GM12878 (cell line): ENCODE measurements at regions not wholly inside any gene's neighbourhood (a gene's known extent, or its start where the extent isn't known, plus 50 kb on each side); places are given as distances from the start of the nearest gene placed in this dataset.

Source experiments
- ATAC-seq: fragments of 200-7000 bp; cut with Tn5 transposase; 3 replicates; pipeline ENCODE4 v1.9.1; 2020; ENCODE audit warnings: mild to moderate bottlenecking, moderate library complexity
- BruUV-seq: library from RNA; stranded (reverse); fragments of 400-500 nt; replicated peaks from 2 replicates; lab custom pipeline; 2021; lab: Mats Ljungman, UMichigan
- CTCF ChIA-PET: fragments of 300-600 bp; sonication (Branson Sonifier 250); formaldehyde crosslinking; extraction: SDS; loops from one replicate; lab custom pipeline; 2021; ENCODE audit warnings: inconsistent platforms; lab: Yijun Ruan, JAX
- POLR2A ChIA-PET: fragments of 350-600 bp; formaldehyde crosslinking; extraction: SDS; loops from one replicate; lab custom pipeline; 2021; ENCODE audit warnings: inconsistent platforms; lab: Charles Lee
- RAD21 ChIA-PET: fragments of 300-600 bp; sonication (Branson Sonifier 250); formaldehyde crosslinking; loops from one replicate; lab custom pipeline; 2023; ENCODE audit warnings: antibody characterized with exemption; ENCODE audit not compliant: unreplicated experiment; lab: Charles Lee
- SMC1A ChIA-PET: fragments of 300-600 bp; sonication (Branson Sonifier 250); formaldehyde crosslinking; loops from one replicate; lab custom pipeline; 2023; ENCODE audit not compliant: unreplicated experiment, uncharacterized antibody; lab: Charles Lee
- DNase-seq: peaks from one replicate; pipeline ENCODE4 v3.0.0-alpha.2; 2011; ENCODE audit warnings: low read depth, low spot score
- FAIRE-seq: peaks from 3 replicates; lab custom pipeline; 2011; peaks lifted over from hg19 to GRCh38; lab: Jason Lieb, UNC
- H2AFZ ChIP-seq: 2 replicates; pipeline ENCODE4 v1.6.0; 2011; ENCODE audit warnings: low read depth, low read length, control low read depth; ENCODE audit not compliant: control insufficient read depth
- H3K27ac ChIP-seq: 2 replicates; pipeline ENCODE4 v1.5.1; 2011; ENCODE audit warnings: control low read depth; ENCODE audit not compliant: control insufficient read depth, insufficient read depth
- H3K27me3 ChIP-seq, 2 experiments: replicated peaks in 1 of 2; 2 replicates each; pipeline versions ENCODE4 v1.6.0 to v1.6.1; 2011; ENCODE audit warnings: low read length in 1 of 2; ENCODE audit not compliant: control insufficient read depth in 2 of 2, insufficient read depth in 2 of 2
- H3K36me3 ChIP-seq, 2 experiments: 2 replicates each; pipeline ENCODE4 v1.5.1; 2011; ENCODE audit warnings: low read length in 1 of 2; ENCODE audit not compliant: control insufficient read depth in 2 of 2, insufficient read depth in 2 of 2
- H3K4me1 ChIP-seq: 2 replicates; pipeline ENCODE4 v1.6.1; 2011; ENCODE audit warnings: mild to moderate bottlenecking, low read length, moderate library complexity, mixed read lengths; ENCODE audit not compliant: control insufficient read depth, insufficient read depth
- H3K4me2 ChIP-seq: 2 replicates; pipeline ENCODE4 v1.6.0; 2011; ENCODE audit warnings: control low read depth; ENCODE audit not compliant: control insufficient read depth, insufficient read depth
- H3K4me3 ChIP-seq: fragments of 200-600 bp; sonication (generic); 2 replicates; pipeline ENCODE4 v1.5.1; 2016
- H3K79me2 ChIP-seq: 2 replicates; pipeline ENCODE4 v1.6.0; 2011; ENCODE audit warnings: low read length; ENCODE audit not compliant: control insufficient read depth, insufficient read depth
- H3K9ac ChIP-seq: 2 replicates; pipeline ENCODE4 v1.8.0; 2011; ENCODE audit warnings: low read length, control low read depth, mixed read lengths; ENCODE audit not compliant: control insufficient read depth, insufficient read depth
- H3K9me3 ChIP-seq: replicated peaks from 3 replicates; pipeline ENCODE4 v1.5.1; 2011; ENCODE audit warnings: mild to moderate bottlenecking, low read length; ENCODE audit not compliant: control insufficient read depth, insufficient read depth
- H4K20me1 ChIP-seq: 2 replicates; pipeline ENCODE4 v1.6.0; 2011; ENCODE audit not compliant: control insufficient read depth, insufficient read depth
- BCL11A ChIP-seq: IDR thresholded peaks from 2 replicates; pipeline ENCODE4 v1.6.1; 2011; ENCODE audit warnings: low read depth, low read length
- CHD1 ChIP-seq: IDR thresholded peaks from 2 replicates; pipeline ENCODE4 v1.6.1; 2012; ENCODE audit warnings: low read depth, low read length, improper control_type of control experiment
- CHD4 ChIP-seq: fragments of 200-600 bp; sonication (generic); IDR thresholded peaks from 2 replicates; pipeline ENCODE4 v1.6.1; 2016; ENCODE audit warnings: mild to moderate bottlenecking
- FOXK2 ChIP-seq: fragments of 450-650 bp; IDR thresholded peaks from 2 replicates; pipeline ENCODE4 v1.6.1; 2017; ENCODE audit warnings: mild to moderate bottlenecking, moderate library complexity
- HCFC1 ChIP-seq: fragments of 150-350 bp; IDR thresholded peaks from 2 replicates; pipeline ENCODE4 v1.6.1; 2014; ENCODE audit warnings: low read length
- IKZF2 ChIP-seq, 2 experiments: fragments of 450-650 bp; IDR thresholded peaks; 2 replicates each; pipeline ENCODE4 v1.6.1; 2017; ENCODE audit warnings: mild to moderate bottlenecking in 2 of 2, moderate library complexity in 2 of 2
- KLF5 ChIP-seq: fragments of 450-650 bp; IDR thresholded peaks from 2 replicates; pipeline ENCODE4 v1.6.1; 2014; ENCODE audit warnings: mild to moderate bottlenecking; ENCODE audit not compliant: partially characterized antibody
- PAX5 ChIP-seq: IDR thresholded peaks from 2 replicates; pipeline ENCODE4 v1.6.1; 2011; ENCODE audit warnings: low read depth, low read length, borderline replicate concordance
- SIN3A ChIP-seq: IDR thresholded peaks from 2 replicates; pipeline ENCODE4 v1.6.1; 2012; ENCODE audit warnings: low read depth, low read length, improper control_type of control experiment
- SMARCA5 ChIP-seq: fragments of 450-650 bp; IDR thresholded peaks from 2 replicates; pipeline ENCODE4 v1.6.1; 2017; ENCODE audit warnings: mild to moderate bottlenecking
- SMC3 ChIP-seq: IDR thresholded peaks from 2 replicates; pipeline ENCODE4 v1.6.1; 2011; ENCODE audit warnings: low read length, improper control_type of control experiment, borderline replicate concordance
- ZBED1 ChIP-seq: IDR thresholded peaks from 2 replicates; pipeline ENCODE4 v1.6.1; 2016; ENCODE audit warnings: borderline replicate concordance
- ZSCAN29 ChIP-seq: fragments of 450-650 bp; IDR thresholded peaks from 2 replicates; pipeline ENCODE4 v1.6.1; 2017; ENCODE audit warnings: mild to moderate bottlenecking, moderate library complexity
- WGBS: methylation state at CpG from one replicate; pipeline ENCODE4 v1.1.6; 2016; ENCODE audit warnings: low lambda C conversion rate; ENCODE audit not compliant: insufficient replicate concordance, insufficient coverage; ENCODE audit errors: missing lambda C conversion rate; 5-methylcytosine and 5-hydroxymethylcytosine counted together
- in situ Hi-C: fragments of 300-500 bp; cut with MboI; formaldehyde crosslinking; loops from 9 replicates; pipeline ENCODE4 v1.14.3; 2018; ENCODE audit warnings: mixed read lengths
- intact Hi-C: fragments of 100-400 bp; cut with micrococcal nuclease; formaldehyde crosslinking; loops from one replicate; pipeline ENCODE4 v1.14.2; 2022; ENCODE audit not compliant: unreplicated experiment
- TF ChIP-seq, protein P1 (sequence below): fragments of 450-650 bp; formaldehyde crosslinking; IDR thresholded peaks from 2 replicates; pipeline ENCODE4 v1.4.0; 2020; ENCODE audit warnings: mild to moderate bottlenecking, moderate library complexity

DNA sequence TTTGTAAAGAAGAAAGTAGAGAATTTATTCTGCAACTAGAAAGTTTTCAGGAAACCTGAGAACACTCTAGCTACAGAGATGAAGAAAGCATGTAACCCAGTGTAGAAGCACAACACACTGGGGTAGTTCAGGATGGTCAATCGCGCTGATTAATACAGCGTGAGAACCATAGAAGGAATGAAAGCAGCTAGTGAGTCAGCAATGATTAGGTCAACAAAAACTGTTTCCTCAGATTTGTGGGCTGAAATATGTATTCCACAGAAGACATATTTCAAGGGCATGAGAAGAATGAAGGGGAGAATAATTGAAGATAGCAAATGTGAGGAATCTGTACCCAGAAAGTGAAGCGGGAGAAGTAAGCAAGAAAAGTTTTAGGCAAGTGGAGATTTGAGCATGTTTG is 97.8 kb upstream of the ADGRL2 start:
- H2AFZ ChIP-seq: no peak overlapping the region
- no peaks in the 10 kb centered on the region for H3K27me3 ChIP-seq
- 48% methylated on average over 4 of the region's 4 CpGs for WGBS
- H3K4me2 ChIP-seq: no peak overlapping the region
- DNase-seq (no peak), FAIRE-seq (no peak), ATAC-seq (peak; percentile 86)
- RAD21 ChIA-PET: interaction anchor here (0.6 to 1.6 kb wide), 3 partner anchors 58 to 154 kb away, joined by 3 to 4 read pairs (median 3); no protein-coding TSS in a partner anchor
- POLR2A ChIA-PET: interaction anchor here (0.6 to 0.8 kb wide), 2 partner anchors 58 to 93 kb away, joined by 3 to 8 read pairs; no protein-coding TSS in a partner anchor
- intact Hi-C loops (loop anchor here (5.0 kb wide), 1 partner anchor 156 kb away; no protein-coding TSS in a partner anchor), in situ Hi-C loops (no loop called here)
- BruUV-seq: no TSS peak
- H3K4me3 ChIP-seq: no peak overlapping the region
- H3K79me2 ChIP-seq: no peaks in the 10 kb centered on the region
- H3K4me1 ChIP-seq: no peaks in the 10 kb centered on the region
- 0 out of 4 replicates have a peak, but pooled peaks of 1 of the 2 experiments have one; percentile 9 for TF ChIP-seq IKZF2 (IDR thresholded peaks at IDR 0.05)
- TF ChIP-seq SIN3A: no peak
- no peak overlapping the region for H3K9ac ChIP-seq
- no peak overlapping the region for H3K27ac ChIP-seq
- CTCF ChIA-PET: interaction anchor here (0.7 to 2.9 kb wide), 5 partner anchors 13 to 155 kb away, joined by 3 to 10 read pairs (median 3); no protein-coding TSS in a partner anchor
- SMC1A ChIA-PET: interaction anchor here (0.8 to 2.9 kb wide), 10 partner anchors 8 to 155 kb away, joined by 3 to 18 read pairs (median 6); no protein-coding TSS in a partner anchor
- H3K9me3 ChIP-seq: no peaks in the 10 kb centered on the region
- no peaks in the 10 kb centered on the region for H3K36me3 ChIP-seq
- no peaks in the 10 kb centered on the region for H4K20me1 ChIP-seq

- 0% methylated on average over 2 of the region's 2 CpGs for WGBS
- H3K27me3 ChIP-seq: no peaks in the 10 kb centered on the region
- H3K36me3 ChIP-seq: no peaks in the 10 kb centered on the region
- FAIRE-seq: no peak
- intact Hi-C loops: loop anchor here (5.0 kb wide), 1 partner anchor 155 kb away; no protein-coding TSS in a partner anchor
- H2AFZ ChIP-seq: no peak overlapping the region
- no peaks in the 10 kb centered on the region for H3K9me3 ChIP-seq
- DNase-seq: no peak
- no peaks in the 10 kb centered on the region for H3K79me2 ChIP-seq
- H3K4me3 ChIP-seq: no peak overlapping the region
- in situ Hi-C loops: no loop called here
- RAD21 ChIA-PET: interaction anchor here (0.6 to 1.6 kb wide), 3 partner anchors 58 to 153 kb away, joined by 3 to 4 read pairs (median 3); no protein-coding TSS in a partner anchor
- CTCF ChIA-PET: interaction anchor here (0.7 to 2.9 kb wide), 4 partner anchors 58 to 154 kb away, joined by 3 to 10 read pairs (median 4); no protein-coding TSS in a partner anchor
- no peaks in the 10 kb centered on the region for H4K20me1 ChIP-seq
- ATAC-seq: peak; percentile 75
- H3K4me1 ChIP-seq: no peaks in the 10 kb centered on the region
- no peak overlapping the region for H3K27ac ChIP-seq
- SMC1A ChIA-PET: interaction anchor here (1.0 to 2.9 kb wide), 10 partner anchors 8 to 154 kb away, joined by 3 to 18 read pairs (median 6); no protein-coding TSS in a partner anchor
- BruUV-seq: no TSS peak
- POLR2A ChIA-PET: interaction anchor here (0.8 kb wide), 1 partner anchor 92 kb away, joined by 3 read pairs; no protein-coding TSS in a partner anchor
- H3K4me2 ChIP-seq: no peak overlapping the region
- no peak overlapping the region for H3K9ac ChIP-seq
- TF ChIP-seq SMC3: no peak
- no peak for TF ChIP-seq ZSCAN29
- TF ChIP-seq, protein P1, sequence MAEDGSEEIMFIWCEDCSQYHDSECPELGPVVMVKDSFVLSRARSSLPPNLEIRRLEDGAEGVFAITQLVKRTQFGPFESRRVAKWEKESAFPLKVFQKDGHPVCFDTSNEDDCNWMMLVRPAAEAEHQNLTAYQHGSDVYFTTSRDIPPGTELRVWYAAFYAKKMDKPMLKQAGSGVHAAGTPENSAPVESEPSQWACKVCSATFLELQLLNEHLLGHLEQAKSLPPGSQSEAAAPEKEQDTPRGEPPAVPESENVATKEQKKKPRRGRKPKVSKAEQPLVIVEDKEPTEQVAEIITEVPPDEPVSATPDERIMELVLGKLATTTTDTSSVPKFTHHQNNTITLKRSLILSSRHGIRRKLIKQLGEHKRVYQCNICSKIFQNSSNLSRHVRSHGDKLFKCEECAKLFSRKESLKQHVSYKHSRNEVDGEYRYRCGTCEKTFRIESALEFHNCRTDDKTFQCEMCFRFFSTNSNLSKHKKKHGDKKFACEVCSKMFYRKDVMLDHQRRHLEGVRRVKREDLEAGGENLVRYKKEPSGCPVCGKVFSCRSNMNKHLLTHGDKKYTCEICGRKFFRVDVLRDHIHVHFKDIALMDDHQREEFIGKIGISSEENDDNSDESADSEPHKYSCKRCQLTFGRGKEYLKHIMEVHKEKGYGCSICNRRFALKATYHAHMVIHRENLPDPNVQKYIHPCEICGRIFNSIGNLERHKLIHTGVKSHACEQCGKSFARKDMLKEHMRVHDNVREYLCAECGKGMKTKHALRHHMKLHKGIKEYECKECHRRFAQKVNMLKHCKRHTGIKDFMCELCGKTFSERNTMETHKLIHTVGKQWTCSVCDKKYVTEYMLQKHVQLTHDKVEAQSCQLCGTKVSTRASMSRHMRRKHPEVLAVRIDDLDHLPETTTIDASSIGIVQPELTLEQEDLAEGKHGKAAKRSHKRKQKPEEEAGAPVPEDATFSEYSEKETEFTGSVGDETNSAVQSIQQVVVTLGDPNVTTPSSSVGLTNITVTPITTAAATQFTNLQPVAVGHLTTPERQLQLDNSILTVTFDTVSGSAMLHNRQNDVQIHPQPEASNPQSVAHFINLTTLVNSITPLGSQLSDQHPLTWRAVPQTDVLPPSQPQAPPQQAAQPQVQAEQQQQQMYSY: no peak
- TF ChIP-seq BCL11A: peak; percentile 34; the same call in 1 of the 2 replicates
- no peak for TF ChIP-seq HCFC1
- no peak for TF ChIP-seq KLF5
- TF ChIP-seq FOXK2: no peak
- no peak for TF ChIP-seq CHD4
- TF ChIP-seq PAX5: no peak
- no peak for TF ChIP-seq SMARCA5
- TF ChIP-seq IKZF2 (IDR thresholded peaks at IDR 0.05): peak; percentile 22 to 25; a peak in 1 of 4 replicates
- TF ChIP-seq CHD1: no peak
- TF ChIP-seq ZBED1: no peak
Measured at GRCh38 chr1:81702079-81702715, 98.5 kb upstream of the ADGRL2 start.
